Bone marrow (tissue), 2 donors: ENCODE measurements at regions not wholly inside any gene's neighbourhood (a gene's known extent, or its start where the extent isn't known, plus 50 kb on each side); places are given as distances from the start of the nearest gene placed in this dataset.
"Not testable (repeated sequence)": the region's sequence is repeated elsewhere in the genome, so short reads cannot be mapped to it uniquely, and the experiment has no call there.

ENCODE experiments used
- DNase-seq, 2 donors: peaks; one replicate each; lab custom pipeline; 2025; lab: John Stamatoyannopoulos, UW

- DNase-seq, result peak in 1 of 2 donors; percentile 16
Measured at GRCh38 chr1:229133811-229134210, 137.1 kb upstream of the RAB4A start.

GRCh38 chr1:229134381-229135217 lies 136.3 kb upstream of the RAB4A start:
- not testable (repeated sequence) for DNase-seq

- DNase-seq, result no peak
Measured at GRCh38 chr1:229135773-229136172, 135.1 kb upstream of the RAB4A start.

- no peak for DNase-seq
Measured at GRCh38 chr1:229136822-229137221, 134.1 kb upstream of the RAB4A start.

DNA sequence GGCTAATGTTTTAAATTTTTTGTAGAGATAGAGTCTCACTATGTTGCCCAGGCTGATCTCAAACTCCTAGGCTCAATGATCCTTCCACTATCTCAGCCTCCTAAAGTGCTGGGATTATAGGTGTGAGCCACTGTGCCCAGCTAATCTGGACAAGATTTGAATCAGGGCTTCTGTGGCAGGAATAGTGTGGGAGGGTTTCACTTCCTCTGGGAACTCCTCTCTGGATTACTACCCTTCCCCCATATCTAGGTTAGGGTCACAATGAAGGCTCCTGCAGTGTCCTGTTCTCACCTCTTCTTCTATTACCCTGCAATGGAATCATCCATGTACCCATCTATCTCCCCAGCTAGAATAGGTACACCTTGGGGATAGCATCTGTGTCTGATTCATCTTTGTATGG lies 133.6 kb upstream of the RAB4A start:
- DNase-seq, result no peak

DNA sequence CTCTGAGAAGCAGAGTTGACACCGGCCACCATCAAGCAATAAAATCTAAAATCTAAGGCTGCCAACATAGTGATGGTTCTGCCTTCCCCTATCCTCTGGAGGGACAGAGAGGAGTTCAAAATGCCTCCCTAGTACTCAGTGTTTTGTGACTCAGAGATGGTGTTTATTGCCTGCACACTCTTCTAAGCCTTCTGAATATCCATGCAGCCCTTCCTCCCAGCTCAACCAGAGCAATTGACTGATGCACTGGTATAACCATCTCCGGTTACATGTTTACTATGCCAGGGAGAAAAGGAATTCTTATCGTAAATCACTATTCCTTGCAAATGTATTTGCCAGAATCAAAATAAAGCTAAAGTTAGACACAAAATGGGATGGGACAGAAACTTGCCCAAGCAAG lies 132.9 kb upstream of the RAB4A start:
- DNase-seq, result no peak

GRCh38 chr1:229139331-229140118 lies 131.4 kb upstream of the RAB4A start:
- no peak for DNase-seq

- DNase-seq, result no peak
Measured at GRCh38 chr1:229140119-229140396, 130.9 kb upstream of the RAB4A start.

GRCh38 chr1:229141271-229141670 lies 129.6 kb upstream of the RAB4A start:
- DNase-seq, result no peak

DNA sequence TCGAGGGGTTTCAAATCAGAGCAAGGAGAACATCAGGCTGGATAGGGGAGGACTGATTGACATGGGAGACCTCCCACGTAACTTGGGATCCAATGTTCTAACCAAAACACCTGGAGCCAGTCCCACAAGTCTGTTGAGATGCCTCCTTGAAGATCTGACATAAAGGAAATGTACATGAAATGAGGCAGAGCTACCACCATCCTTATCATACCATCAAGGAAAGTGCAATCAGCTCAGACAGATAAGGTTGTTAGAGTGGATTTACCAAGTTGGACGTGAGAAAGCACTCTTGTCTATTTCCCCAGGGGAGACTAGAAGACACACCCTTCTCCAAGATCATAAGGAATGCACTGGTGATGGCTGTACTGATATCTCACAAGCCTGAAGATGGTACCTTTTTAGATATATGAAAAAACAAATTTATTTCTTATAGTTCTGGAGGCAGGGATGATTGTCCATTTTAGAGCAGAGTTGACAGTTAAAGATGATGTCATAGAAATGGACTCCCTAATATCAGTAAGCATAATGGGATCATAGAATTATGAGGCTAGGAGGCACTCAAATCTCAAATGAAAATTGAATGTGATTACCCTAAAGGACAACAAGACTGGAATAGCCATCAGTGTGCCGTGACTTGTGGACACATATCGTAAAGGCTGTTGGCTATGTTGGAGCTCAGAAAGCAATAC lies 129.1 kb upstream of the RAB4A start:
- no peak for DNase-seq

- no peak for DNase-seq
Measured at GRCh38 chr1:229142471-229142870, 128.4 kb upstream of the RAB4A start.

DNA sequence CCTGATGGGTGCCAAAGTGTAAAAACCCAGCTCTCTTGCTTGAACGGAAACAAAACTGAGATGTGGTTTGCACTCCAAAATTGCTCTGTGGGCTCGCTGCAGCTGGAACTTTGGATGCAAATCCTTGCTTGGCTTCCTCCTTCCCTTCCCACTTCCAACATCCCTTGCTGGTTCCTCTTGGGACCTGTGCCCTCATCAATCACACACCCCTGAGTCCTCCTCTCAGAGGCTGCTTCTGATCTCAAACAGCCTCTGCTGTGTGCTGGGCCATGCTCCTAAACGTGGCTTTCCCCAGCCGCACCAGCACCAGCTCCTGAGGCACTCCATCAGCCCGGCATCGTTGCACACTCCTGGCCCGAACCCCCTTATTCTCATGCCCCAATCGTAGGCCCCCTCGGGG lies 124.3 kb upstream of the RAB4A start:
- no peak for DNase-seq

- no peak for DNase-seq
Measured at GRCh38 chr1:229147072-229147471, 123.8 kb upstream of the RAB4A start.

DNA sequence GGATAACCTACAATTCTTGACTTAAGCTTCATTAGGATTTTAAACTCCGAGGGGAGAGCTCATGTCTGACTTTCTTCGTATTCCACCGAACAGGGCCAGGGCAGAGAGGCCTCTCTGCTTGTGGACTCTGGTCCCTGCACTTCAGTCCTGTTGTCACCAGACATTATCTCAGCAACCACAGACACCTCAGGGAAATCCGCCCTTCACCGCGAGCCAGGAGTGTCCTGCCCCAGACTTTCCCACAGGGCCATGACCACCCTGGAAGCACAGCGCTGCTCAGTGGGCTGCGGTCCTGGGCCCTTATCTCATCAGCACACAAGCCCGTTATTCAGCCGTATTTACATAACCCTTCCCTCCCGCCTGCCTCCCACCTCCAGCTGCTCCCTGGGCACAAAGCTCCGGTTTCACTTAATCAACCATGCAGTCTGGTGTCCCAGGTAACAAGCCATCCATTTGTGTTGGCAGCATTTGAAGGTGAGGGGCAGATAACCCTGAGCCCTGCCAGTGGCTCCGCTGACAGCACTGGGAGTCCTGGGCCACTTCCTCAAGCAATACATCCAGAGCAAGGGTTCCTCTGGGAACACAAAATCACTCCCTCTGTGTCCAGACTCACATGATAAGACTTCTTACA lies 122.8 kb upstream of the RAB4A start:
- DNase-seq, result peak in 1 of 2 donors; percentile 49

- no peak for DNase-seq
Measured at GRCh38 chr1:229148743-229149142, 122.2 kb upstream of the RAB4A start.

DNA sequence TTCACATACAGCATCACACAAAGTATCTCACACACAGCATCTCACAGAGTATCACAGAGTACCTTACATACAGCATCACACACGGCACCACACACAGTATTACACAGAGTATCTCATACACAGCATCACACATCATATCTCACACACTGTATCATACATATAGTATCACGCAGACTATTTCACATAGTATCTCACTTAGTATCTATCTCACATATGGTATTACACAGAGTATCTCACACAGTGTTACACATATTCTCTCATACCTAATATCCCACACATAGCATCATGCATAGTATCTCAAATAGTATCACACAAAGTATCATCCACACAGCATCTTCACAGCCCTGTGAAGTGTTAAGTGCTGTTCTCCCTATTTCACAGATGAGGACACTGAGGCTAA lies 121.5 kb upstream of the RAB4A start:
- DNase-seq, result no peak

- DNase-seq, result no peak
Measured at GRCh38 chr1:229150518-229150917, 120.4 kb upstream of the RAB4A start.

DNA sequence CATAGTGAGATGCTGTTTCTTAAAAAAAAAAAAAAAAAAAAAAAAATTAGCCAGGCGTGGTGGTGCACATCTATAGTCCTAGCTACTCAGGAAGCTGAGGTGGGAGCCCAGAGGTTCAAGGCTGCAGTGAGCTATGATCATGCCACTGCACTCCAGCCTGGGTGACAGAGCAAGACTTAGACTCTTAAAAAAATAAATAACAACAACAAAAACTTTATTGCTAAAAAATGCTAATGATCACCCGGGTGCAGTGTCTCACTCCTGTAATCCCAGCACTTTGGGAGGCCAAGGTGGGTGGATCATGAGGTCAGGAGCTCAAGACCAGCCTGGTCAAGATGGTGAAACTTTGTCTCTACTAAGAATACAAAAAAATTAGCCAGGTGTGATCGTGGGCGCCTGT lies 119.5 kb upstream of the RAB4A start:
- not testable (repeated sequence) for DNase-seq

DNA sequence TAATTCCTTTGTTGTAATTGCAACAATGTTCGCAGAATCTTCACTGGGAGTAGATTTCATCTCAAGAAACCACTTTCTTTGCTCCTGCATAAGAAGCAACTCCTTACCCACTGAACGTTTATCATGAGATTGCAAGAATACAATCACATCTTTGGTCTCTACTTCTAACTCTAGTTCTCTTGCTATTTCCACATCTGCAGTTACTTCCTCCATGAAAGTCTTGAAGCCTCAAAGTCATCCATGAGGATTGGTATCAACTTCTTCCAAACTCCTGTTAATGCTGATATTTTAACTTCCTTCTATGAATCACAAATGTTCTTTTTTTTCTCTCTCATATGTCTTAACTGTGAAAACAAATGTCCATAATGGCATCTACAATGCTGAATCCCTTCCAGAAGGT lies 118.6 kb upstream of the RAB4A start:
- DNase-seq, result no peak

DNA sequence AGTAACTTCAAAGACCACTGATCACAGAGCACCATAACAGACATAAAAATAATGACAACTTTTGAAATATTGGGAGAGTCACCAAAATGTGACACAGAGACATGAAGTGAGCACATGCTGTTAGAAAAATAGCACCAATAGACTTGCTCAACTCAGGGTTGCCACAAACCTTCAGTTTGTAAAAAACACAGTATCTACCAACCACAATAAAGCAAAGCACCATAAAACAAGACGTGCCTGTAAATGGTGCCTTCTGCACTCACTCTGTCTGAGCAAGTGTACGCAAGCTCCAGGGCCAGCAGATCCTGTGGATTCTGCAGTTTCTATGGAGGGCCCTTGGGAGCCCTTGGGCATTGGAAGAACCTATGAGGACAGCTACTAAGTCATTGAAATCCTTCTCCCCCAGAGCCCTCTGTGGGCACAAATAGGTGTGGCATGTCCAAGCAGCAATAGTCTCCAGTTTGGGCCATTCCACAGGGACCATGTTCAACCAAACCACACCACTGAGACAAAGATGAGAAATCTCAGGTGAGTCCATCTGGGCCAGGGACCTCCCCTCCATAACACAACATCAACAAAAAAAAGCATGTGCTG lies 116.9 kb upstream of the RAB4A start:
- DNase-seq, result no peak

GRCh38 chr1:229154811-229155210 lies 116.1 kb upstream of the RAB4A start:
- DNase-seq, result no peak

DNA sequence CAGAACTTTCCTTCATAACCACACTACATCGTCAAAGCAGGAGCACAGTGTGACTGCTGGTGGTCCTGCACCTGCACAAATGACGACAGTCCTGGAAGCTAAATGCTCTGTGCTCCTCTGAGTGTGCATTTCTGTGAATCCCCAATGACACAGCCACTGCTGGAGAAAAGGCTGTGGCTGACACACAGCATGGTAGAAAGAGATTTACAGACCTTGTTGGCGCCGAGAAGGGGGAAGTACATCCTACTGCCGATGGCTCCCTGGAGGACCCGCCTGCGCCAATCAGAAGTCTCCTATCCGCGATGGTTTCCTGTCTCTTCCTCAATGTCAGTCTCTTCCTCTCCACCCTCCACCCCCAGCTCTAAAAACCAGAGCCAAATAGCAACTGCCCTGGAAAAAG lies 115.4 kb upstream of the RAB4A start:
- DNase-seq, result peak in 1 of 2 donors; percentile 58
